ENCODE measurements at regions not wholly inside any gene's neighbourhood (a gene's known extent, or its start where the extent isn't known, plus 50 kb on each side); places are given as distances from the start of the nearest gene placed in this dataset.

DNA sequence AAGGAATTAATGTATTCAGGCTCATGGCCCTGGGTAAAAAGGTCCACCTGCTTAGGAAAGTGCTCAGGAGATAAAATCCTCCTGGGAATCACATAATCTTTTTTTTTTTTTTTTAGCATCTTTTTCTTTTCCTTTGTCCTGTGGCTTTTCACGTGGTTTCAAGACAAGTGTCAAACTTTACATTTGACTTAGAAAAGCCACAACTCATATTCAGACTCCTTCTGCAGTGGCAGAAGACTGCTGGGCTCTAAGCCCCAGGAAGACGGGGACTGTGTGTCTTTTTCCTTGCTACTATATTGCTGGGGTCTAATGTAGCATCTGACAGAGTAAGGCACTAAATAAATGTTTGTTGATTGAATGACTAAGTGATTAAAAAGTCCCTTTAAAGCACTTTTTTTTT lies 127.5 kb upstream of the ANKRD1 start:
- H3K27me3 ChIP-seq, result no peaks in the 10 kb centered on the region
- no peak overlapping the region for H3K4me3 ChIP-seq
- no peak overlapping the region for H3K27ac ChIP-seq
- no peaks in the 10 kb centered on the region for H3K9me3 ChIP-seq
- intact Hi-C loops (cut with DNase I), result no loop called here
- WGBS, 2 donors, result 66 to 80% methylated on average over 2 of the region's 2 CpGs
- H3K36me3 ChIP-seq, result no peaks in the 10 kb centered on the region
- no peaks in the 10 kb centered on the region for H3K4me1 ChIP-seq
- DNase-seq, result no peak
- TF ChIP-seq EP300 (IDR thresholded peaks at IDR 0.05) (no peak), POLR2AphosphoS5 (IDR thresholded peaks at IDR 0.05) (no peak), POLR2A (IDR thresholded peaks at IDR 0.05) (no peak)
- TF ChIP-seq, protein P1, sequence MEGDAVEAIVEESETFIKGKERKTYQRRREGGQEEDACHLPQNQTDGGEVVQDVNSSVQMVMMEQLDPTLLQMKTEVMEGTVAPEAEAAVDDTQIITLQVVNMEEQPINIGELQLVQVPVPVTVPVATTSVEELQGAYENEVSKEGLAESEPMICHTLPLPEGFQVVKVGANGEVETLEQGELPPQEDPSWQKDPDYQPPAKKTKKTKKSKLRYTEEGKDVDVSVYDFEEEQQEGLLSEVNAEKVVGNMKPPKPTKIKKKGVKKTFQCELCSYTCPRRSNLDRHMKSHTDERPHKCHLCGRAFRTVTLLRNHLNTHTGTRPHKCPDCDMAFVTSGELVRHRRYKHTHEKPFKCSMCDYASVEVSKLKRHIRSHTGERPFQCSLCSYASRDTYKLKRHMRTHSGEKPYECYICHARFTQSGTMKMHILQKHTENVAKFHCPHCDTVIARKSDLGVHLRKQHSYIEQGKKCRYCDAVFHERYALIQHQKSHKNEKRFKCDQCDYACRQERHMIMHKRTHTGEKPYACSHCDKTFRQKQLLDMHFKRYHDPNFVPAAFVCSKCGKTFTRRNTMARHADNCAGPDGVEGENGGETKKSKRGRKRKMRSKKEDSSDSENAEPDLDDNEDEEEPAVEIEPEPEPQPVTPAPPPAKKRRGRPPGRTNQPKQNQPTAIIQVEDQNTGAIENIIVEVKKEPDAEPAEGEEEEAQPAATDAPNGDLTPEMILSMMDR (IDR thresholded peaks at IDR 0.05), result no peak

DNA sequence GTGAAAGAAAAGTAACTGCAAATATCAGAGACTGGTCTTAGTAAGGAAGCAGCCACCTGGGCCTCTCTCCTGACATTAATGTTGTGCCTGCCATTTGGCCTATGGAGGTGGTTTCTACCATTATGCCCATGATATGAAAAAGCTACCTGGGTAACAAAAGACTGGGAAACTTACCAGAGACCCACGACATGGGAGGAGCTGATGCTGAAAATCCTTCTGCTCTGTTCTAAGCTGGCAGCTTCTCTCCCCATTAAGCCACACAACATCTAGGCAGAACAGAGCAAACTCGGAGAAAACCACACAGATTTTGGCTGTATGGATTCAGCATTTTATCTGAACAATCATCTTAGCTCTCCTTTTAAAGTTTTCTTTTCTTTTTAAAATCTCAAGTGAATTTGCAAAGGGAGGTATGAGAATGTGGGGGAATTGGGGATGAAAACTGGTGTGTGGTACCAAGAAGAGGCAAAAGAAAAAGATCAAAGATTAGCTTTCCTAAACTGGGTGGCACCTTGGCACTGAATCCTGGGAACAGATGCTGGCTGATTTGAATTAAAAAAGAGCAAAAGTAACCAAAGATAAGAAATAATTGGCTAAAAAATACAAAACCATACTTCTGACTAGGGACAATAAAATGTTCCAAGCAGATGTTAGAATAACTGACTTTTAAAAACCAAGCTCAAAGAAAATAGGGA lies 128.6 kb upstream of the ANKRD1 start:
- TF ChIP-seq POLR2AphosphoS5 (IDR thresholded peaks at IDR 0.05) (no peak), EP300 (IDR thresholded peaks at IDR 0.05) (no peak), POLR2A (IDR thresholded peaks at IDR 0.05) (no peak)
- TF ChIP-seq, protein P1 (IDR thresholded peaks at IDR 0.05), result no peak
- H3K36me3 ChIP-seq, result no peaks in the 10 kb centered on the region
- 68 to 81% methylated on average over 2 of the region's 2 CpGs for WGBS, 2 donors
- no peaks in the 10 kb centered on the region for H3K27me3 ChIP-seq
- H3K27ac ChIP-seq, result no peak overlapping the region
- H3K4me3 ChIP-seq, result no peak overlapping the region
- intact Hi-C loops (cut with DNase I), result no loop called here
- no peak for DNase-seq
- H3K4me1 ChIP-seq, result no peaks in the 10 kb centered on the region
- H3K9me3 ChIP-seq, result no peaks in the 10 kb centered on the region

DNA sequence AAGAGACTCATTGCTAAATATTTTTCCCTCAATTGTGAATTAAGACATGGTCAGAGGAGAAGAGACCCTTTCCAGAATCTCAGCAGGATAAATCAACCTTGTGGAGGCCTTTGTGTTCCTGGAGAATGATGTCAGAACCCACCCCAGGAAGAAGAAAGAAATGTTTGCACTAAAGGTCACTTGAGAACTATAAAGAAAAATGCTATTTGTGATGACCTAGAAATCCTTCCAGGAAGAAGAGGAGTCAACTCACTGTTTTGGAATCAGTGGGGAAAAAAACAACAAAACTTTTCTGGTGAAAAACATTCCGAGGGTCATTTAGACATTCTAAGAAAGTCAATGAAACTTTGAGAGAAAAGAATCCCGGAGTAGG lies 129.1 kb upstream of the ANKRD1 start:
- TF ChIP-seq POLR2AphosphoS5 (IDR thresholded peaks at IDR 0.05), result no peak
- H3K4me1 ChIP-seq, result no peaks in the 10 kb centered on the region
- H3K36me3 ChIP-seq, result no peaks in the 10 kb centered on the region
- H3K27me3 ChIP-seq, result no peaks in the 10 kb centered on the region
- no peak for DNase-seq
- no peaks in the 10 kb centered on the region for H3K9me3 ChIP-seq
- WGBS, 2 donors, result 77 to 81% methylated on average over 2 of the region's 2 CpGs
- no peak overlapping the region for H3K27ac ChIP-seq
- H3K4me3 ChIP-seq, result no peak overlapping the region
- intact Hi-C loops (cut with DNase I), result no loop called here

DNA sequence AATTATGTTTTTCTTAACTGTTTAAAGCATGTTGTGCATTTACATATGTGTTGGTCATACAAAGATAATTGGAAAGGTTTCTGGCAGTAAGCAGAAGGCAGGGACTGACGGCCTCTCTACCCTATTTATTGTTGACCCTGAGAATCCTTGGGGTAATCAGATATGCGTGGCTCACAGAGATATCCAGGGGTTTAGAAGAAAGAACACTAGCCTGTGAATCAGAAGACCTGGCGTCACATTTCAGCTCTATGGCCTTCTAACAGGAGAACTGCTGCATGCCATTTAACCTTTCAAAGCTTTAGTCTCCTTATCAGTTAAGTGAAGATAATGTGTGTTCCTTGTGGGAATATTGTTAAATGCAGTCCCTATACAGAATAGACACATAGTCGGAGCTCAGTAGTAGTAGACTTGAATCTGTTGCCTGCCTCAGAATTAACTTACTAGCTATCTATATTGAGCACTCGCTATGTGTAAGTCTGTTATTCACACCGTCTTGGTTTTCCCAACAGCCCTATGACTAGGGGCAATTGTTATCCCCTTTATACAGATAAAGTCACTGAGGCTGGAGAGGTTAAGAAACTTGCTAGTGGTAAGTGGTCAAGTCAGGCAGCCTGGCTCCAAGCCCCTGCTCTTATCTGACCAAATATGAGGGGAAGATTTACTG lies 129.6 kb upstream of the ANKRD1 start:
- no peak overlapping the region for H3K27ac ChIP-seq
- no peaks in the 10 kb centered on the region for H3K27me3 ChIP-seq
- TF ChIP-seq, protein P1 (IDR thresholded peaks at IDR 0.05), result no peak
- TF ChIP-seq POLR2A (IDR thresholded peaks at IDR 0.05) (no peak), POLR2AphosphoS5 (IDR thresholded peaks at IDR 0.05) (no peak), EP300 (IDR thresholded peaks at IDR 0.05) (no peak)
- 91 to 94% methylated on average over 6 of the region's 6 CpGs for WGBS, 2 donors
- H3K9me3 ChIP-seq, result no peaks in the 10 kb centered on the region
- no peak for DNase-seq
- intact Hi-C loops (cut with DNase I), result no loop called here
- H3K4me3 ChIP-seq, result no peak overlapping the region
- no peaks in the 10 kb centered on the region for H3K4me1 ChIP-seq
- no peaks in the 10 kb centered on the region for H3K36me3 ChIP-seq

DNA sequence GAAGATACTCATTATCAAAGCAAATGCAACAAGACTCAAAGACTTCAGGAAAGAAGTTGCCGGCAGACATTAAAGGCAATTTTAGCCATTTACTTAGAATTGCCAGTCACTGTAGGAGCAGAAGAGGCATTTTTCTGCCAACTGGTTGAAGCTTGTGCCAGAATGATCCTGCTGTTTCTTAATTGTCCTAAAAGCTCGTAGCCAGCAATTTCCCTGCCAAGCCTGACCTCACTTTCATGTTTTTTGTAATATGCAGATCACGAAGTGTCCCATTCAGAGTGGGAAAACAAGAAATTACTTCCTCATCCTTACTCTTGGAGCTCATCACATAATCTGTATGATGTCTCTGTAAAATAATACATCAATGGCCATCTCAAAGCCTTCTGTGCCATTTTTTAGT lies 130.9 kb upstream of the ANKRD1 start:
- no peak overlapping the region for H3K4me3 ChIP-seq
- WGBS, 2 donors, result 41 to 64% methylated on average over 3 of the region's 3 CpGs
- intact Hi-C loops (cut with DNase I), result no loop called here
- TF ChIP-seq, protein P1 (IDR thresholded peaks at IDR 0.05), result no peak
- TF ChIP-seq POLR2A (IDR thresholded peaks at IDR 0.05) (no peak), EP300 (IDR thresholded peaks at IDR 0.05) (no peak), POLR2AphosphoS5 (IDR thresholded peaks at IDR 0.05) (peak in 1 of 4 donors; percentile 14)
- no peaks in the 10 kb centered on the region for H3K27me3 ChIP-seq
- no peak overlapping the region for H3K27ac ChIP-seq
- H3K9me3 ChIP-seq, result no peaks in the 10 kb centered on the region
- peak; percentile 72 for DNase-seq
- H3K36me3 ChIP-seq, result no peaks in the 10 kb centered on the region
- no peaks in the 10 kb centered on the region for H3K4me1 ChIP-seq

Data from sigmoid colon (tissue), 6 donors.